ENCODE measurements at regions not wholly inside any gene's neighbourhood (a gene's known extent, or its start where the extent isn't known, plus 50 kb on each side); places are given as distances from the start of the nearest gene placed in this dataset.

- Histone ChIP-seq H3K9me2 (ENCODE audit: insufficient read depth, low read length) (no peaks in the 10 kb centered on the region), H3K4me3 (ENCODE audit: low read depth, low read length, poor library complexity, severe bottlenecking) (no peak overlapping the region), H3K9me3 (ENCODE audit: low read length) (no peaks in the 10 kb centered on the region), H3K36me3 (ENCODE audit: insufficient read depth, low read length) (no peaks in the 10 kb centered on the region), H3K27ac (ENCODE audit: low read depth, low read length, poor library complexity, severe bottlenecking) (no peak overlapping the region), H3K79me2 (ENCODE audit: insufficient read depth, low read depth, low read length) (no peaks in the 10 kb centered on the region), H4K20me1 (ENCODE audit: insufficient read depth, low read length) (no peaks in the 10 kb centered on the region), H3K4me1 (ENCODE audit: insufficient read depth, low read length, poor library complexity, severe bottlenecking) (no peaks in the 10 kb centered on the region), H2AFZ (ENCODE audit: low read length) (no peak overlapping the region), H3K4me2 (ENCODE audit: low read length) (no peak overlapping the region)
- no TSS peak for BruUV-seq (replicated peaks)
- CTCF ChIA-PET (ENCODE audit: unreplicated experiment) = no interaction called here
- TF ChIP-seq CTCF (conservative IDR thresholded peaks at IDR 0.05; ENCODE audit: low read length) = no peak
- TF ChIP-seq EZH2phosphoT487 (IDR thresholded peaks at IDR 0.05; ENCODE audit: borderline replicate concordance, low read depth, low read length) = no peak
- POLR2A ChIA-PET = no interaction called here
- no peak for DNase-seq (ENCODE audit: low spot score)
- intact Hi-C loops (cut with micrococcal nuclease; ENCODE audit: unreplicated experiment) = no loop called here
These were observed 227.6 kb downstream of the PCDH20 start for GRCh38 chr13:61188057-61188456.

- H3K4me3 ChIP-seq (ENCODE audit: low read depth, low read length, poor library complexity, severe bottlenecking) = no peak overlapping the region
- no peak for DNase-seq (ENCODE audit: low spot score)
- no peaks in the 10 kb centered on the region for H3K4me1 ChIP-seq (ENCODE audit: insufficient read depth, low read length, poor library complexity, severe bottlenecking)
- no peak overlapping the region for H3K27ac ChIP-seq (ENCODE audit: low read depth, low read length, poor library complexity, severe bottlenecking)
- H3K9me3 ChIP-seq (ENCODE audit: low read length) = no peaks in the 10 kb centered on the region
- H3K4me2 ChIP-seq (ENCODE audit: low read length) = no peak overlapping the region
- no peaks in the 10 kb centered on the region for H3K9me2 ChIP-seq (ENCODE audit: insufficient read depth, low read length)
- TF ChIP-seq EZH2phosphoT487 (IDR thresholded peaks at IDR 0.05; ENCODE audit: borderline replicate concordance, low read depth, low read length) = no peak
- intact Hi-C loops (cut with micrococcal nuclease; ENCODE audit: unreplicated experiment) = no loop called here
- no peak overlapping the region for H2AFZ ChIP-seq (ENCODE audit: low read length)
- no peaks in the 10 kb centered on the region for H3K79me2 ChIP-seq (ENCODE audit: insufficient read depth, low read depth, low read length)
- no TSS peak for BruUV-seq (replicated peaks)
- H3K36me3 ChIP-seq (ENCODE audit: insufficient read depth, low read length) = no peaks in the 10 kb centered on the region
- H4K20me1 ChIP-seq (ENCODE audit: insufficient read depth, low read length) = no peaks in the 10 kb centered on the region
- ChIA-PET POLR2A (no interaction called here), CTCF (ENCODE audit: unreplicated experiment) (no interaction called here)
These were observed 228.2 kb downstream of the PCDH20 start for GRCh38 chr13:61187471-61187870.

GRCh38 chr13:61183670-61184069 is 232.0 kb downstream of the PCDH20 start:
- Histone ChIP-seq H2AFZ (ENCODE audit: low read length) (no peak overlapping the region), H3K9me2 (ENCODE audit: insufficient read depth, low read length) (no peaks in the 10 kb centered on the region), H3K4me1 (ENCODE audit: insufficient read depth, low read length, poor library complexity, severe bottlenecking) (no peaks in the 10 kb centered on the region), H3K9me3 (ENCODE audit: low read length) (no peaks in the 10 kb centered on the region), H3K36me3 (ENCODE audit: insufficient read depth, low read length) (no peaks in the 10 kb centered on the region), H3K27ac (ENCODE audit: low read depth, low read length, poor library complexity, severe bottlenecking) (no peak overlapping the region), H3K4me3 (ENCODE audit: low read depth, low read length, poor library complexity, severe bottlenecking) (no peak overlapping the region), H4K20me1 (ENCODE audit: insufficient read depth, low read length) (no peaks in the 10 kb centered on the region), H3K79me2 (ENCODE audit: insufficient read depth, low read depth, low read length) (no peaks in the 10 kb centered on the region), H3K4me2 (ENCODE audit: low read length) (no peak overlapping the region)
- CTCF ChIA-PET (ENCODE audit: unreplicated experiment) = no interaction called here
- no peak for DNase-seq (ENCODE audit: low spot score)
- intact Hi-C loops (cut with micrococcal nuclease; ENCODE audit: unreplicated experiment) = no loop called here
- TF ChIP-seq CTCF (conservative IDR thresholded peaks at IDR 0.05; ENCODE audit: low read length) (no peak), EZH2phosphoT487 (IDR thresholded peaks at IDR 0.05; ENCODE audit: borderline replicate concordance, low read depth, low read length) (no peak)
- POLR2A ChIA-PET = interaction anchor here (0.6 to 0.9 kb wide), 3 partner anchors 8 to 106 kb away, joined by 3 read pairs; no protein-coding TSS in a partner anchor
- no TSS peak for BruUV-seq (replicated peaks)
